Naive thymus-derived CD8-positive, alpha-beta T cell (primary cell): ENCODE measurements at regions not wholly inside any gene's neighbourhood (a gene's known extent, or its start where the extent isn't known, plus 50 kb on each side); places are given as distances from the start of the nearest gene placed in this dataset.

Experiments
- ATAC-seq, 2 donors: fragments of 150-1000 bp; cut with Tn5 transposase in 1 of 2; sonication (Bioruptor Pico), chemical (Tn5 transposase) in 1 of 2; 1 replicate in 1 of 2; 2 replicates in 1 of 2; pipeline ENCODE4 v1.10.0; 2021; ENCODE audit warnings: mild to moderate bottlenecking in 2 of 2, moderate library complexity in 2 of 2
- POLR2A ChIA-PET: fragments of 350-600 bp; sonication (Branson Sonifier 250); formaldehyde crosslinking; loops from one replicate; lab custom pipeline; 2021; ENCODE audit warnings: antibody characterized with exemption; lab: Charles Lee
- DNase-seq, 10 donors: peaks; one replicate each; pipeline versions ENCODE4 v3.0.0 to v3.0.0-alpha.2; 2020 to 2022
- H3K27ac Mint-ChIP-seq, 10 donors: one replicate each; pipeline ENCODE4 v1.8.0; 2020 to 2022; ENCODE audit warnings: mild to moderate bottlenecking in 10 of 10, mixed read lengths in 10 of 10, moderate library complexity in 4 of 10, inconsistent platforms in 1 of 10
- H3K27me3 Mint-ChIP-seq, 5 donors: one replicate each; pipeline ENCODE4 v1.8.0; 2021 to 2022; ENCODE audit warnings: mixed read lengths in 5 of 5
- H3K36me3 Mint-ChIP-seq, 3 donors: one replicate each; pipeline ENCODE4 v1.8.0; 2020 to 2022; ENCODE audit warnings: mixed read lengths in 3 of 3, mild to moderate bottlenecking in 2 of 3, inconsistent platforms in 1 of 3
- H3K4me1 Mint-ChIP-seq, 4 donors: one replicate each; pipeline ENCODE4 v1.8.0; 2021 to 2022; ENCODE audit warnings: mixed read lengths in 4 of 4
- H3K4me3 Mint-ChIP-seq, 10 donors: one replicate each; pipeline ENCODE4 v1.8.0; 2020 to 2022; ENCODE audit warnings: mild to moderate bottlenecking in 10 of 10, mixed read lengths in 10 of 10, moderate library complexity in 6 of 10, inconsistent platforms in 1 of 10
- H3K9me3 Mint-ChIP-seq, 9 donors: one replicate each; pipeline ENCODE4 v1.8.0; 2020 to 2022; ENCODE audit warnings: mixed read lengths in 9 of 9, mild to moderate bottlenecking in 3 of 9, inconsistent platforms in 1 of 9, moderate library complexity in 1 of 9

DNA sequence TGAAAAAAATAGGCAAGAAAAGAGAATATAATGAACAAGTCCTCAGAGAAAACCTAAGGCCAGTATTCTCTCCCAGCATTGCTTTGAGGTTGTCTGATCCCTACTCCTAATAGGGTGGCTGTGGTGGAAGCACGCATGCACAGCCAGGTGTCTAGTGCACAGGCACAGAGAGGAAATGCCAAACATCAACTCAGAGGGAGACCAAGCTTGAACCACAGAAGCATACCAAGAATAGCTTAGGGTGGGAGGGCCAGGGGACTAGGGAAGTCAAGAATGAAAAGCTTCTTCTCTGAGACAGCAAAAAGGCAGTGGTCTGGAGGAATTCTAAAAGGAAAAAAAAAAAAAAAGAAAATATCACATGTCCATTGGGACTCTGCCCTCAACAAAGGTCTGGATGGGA lies 244.1 kb upstream of the API5 start:
- Mint-ChIP-seq H3K27ac (no peak overlapping the region), H3K4me1 (no peaks in the 10 kb centered on the region), H3K36me3 (peaks cover 0 to 12% (median 0%) of the 10 kb centered on the region in 3 donors), H3K4me3 (no peak overlapping the region), H3K27me3 (peaks cover 0 to 16% (median 2%) of the 10 kb centered on the region in 5 donors), H3K9me3 (peaks cover 0 to 37% (median 8%) of the 10 kb centered on the region in 9 donors)
- POLR2A ChIA-PET, result no interaction called here
- DNase-seq (no peak), ATAC-seq (no peak)

DNA sequence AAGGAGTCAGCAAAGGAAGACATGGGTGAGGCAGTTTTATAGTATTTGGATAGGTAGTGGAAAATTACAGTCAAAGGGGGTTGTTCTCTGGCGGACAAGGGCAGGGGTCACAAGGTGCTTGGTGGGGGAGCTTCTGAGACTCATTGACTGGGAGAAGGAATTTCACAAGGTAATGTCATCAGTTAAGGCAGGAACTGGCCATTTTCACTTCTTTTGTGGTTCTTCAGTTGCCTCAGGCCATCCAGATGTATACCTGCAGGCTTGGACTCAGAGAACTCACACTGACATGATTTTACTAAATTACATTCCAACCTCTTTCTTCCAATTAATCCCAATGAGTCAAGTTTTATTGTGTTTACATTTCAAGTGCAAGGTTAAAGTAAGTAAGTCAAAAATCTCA lies 240.5 kb upstream of the API5 start:
- no peaks in the 10 kb centered on the region for H3K4me1 Mint-ChIP-seq
- H3K4me3 Mint-ChIP-seq, result no peak overlapping the region
- H3K27me3 Mint-ChIP-seq, result peaks cover 0 to 9% (median 2%) of the 10 kb centered on the region in 5 donors
- POLR2A ChIA-PET, result no interaction called here
- peaks cover 0 to 36% (median 8%) of the 10 kb centered on the region in 9 donors for H3K9me3 Mint-ChIP-seq
- ATAC-seq (no peak), DNase-seq (no peak)
- peaks cover 0 to 12% (median 0%) of the 10 kb centered on the region in 3 donors for H3K36me3 Mint-ChIP-seq
- H3K27ac Mint-ChIP-seq, result no peak overlapping the region

DNA sequence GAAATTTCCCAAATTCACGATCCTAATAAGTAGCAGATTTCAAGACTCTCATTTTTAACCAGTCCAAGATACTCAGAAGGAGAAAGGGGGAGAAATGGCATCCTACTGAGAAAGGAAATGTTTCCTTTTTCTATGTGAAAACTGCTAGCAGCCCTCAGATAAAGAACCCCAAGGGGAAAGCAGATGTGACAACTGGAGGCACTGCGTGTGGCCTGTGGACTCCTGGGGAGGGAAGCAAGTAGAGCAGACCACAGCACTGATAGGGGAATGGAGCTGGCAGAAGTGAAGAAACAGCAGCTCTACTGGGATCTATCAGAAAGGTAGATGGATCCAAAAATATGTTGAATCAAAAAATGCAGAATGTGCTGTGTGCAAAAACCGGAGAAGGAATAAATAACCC lies 239.7 kb upstream of the API5 start:
- peaks cover 0 to 12% (median 0%) of the 10 kb centered on the region in 3 donors for H3K36me3 Mint-ChIP-seq
- H3K4me1 Mint-ChIP-seq, result no peaks in the 10 kb centered on the region
- peaks cover 0 to 6% (median 2%) of the 10 kb centered on the region in 5 donors for H3K27me3 Mint-ChIP-seq
- H3K27ac Mint-ChIP-seq, result no peak overlapping the region
- DNase-seq (no peak), ATAC-seq (no peak)
- POLR2A ChIA-PET, result no interaction called here
- no peak overlapping the region for H3K4me3 Mint-ChIP-seq
- H3K9me3 Mint-ChIP-seq, result peaks cover 0 to 33% (median 8%) of the 10 kb centered on the region in 9 donors

DNA sequence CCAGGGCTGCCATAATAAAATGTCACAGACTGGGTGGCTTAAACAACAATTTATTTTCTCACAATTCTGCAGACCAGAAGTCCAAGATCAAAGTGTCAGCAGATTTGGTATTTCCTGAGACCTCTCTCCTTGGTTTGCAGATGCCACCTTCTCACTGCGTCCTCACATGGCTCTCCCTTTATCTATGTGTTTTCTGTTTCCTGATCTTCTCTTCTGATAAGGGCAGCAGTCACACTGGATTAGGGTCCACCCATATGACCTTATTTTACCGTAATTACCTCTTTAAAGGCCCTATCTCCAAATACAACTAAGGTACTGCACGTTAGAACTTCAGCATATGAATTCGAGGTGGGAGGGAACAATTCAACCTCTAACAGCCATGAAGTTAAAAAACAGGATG lies 238.9 kb upstream of the API5 start:
- H3K9me3 Mint-ChIP-seq, result peaks cover 0 to 30% (median 8%) of the 10 kb centered on the region in 9 donors
- DNase-seq (no peak), ATAC-seq (no peak)
- H3K36me3 Mint-ChIP-seq, result peaks cover 0 to 12% (median 0%) of the 10 kb centered on the region in 3 donors
- H3K27ac Mint-ChIP-seq, result no peak overlapping the region
- POLR2A ChIA-PET, result no interaction called here
- no peaks in the 10 kb centered on the region for H3K4me1 Mint-ChIP-seq
- H3K27me3 Mint-ChIP-seq, result peaks cover 0 to 3% (median 1%) of the 10 kb centered on the region in 5 donors
- H3K4me3 Mint-ChIP-seq, result no peak overlapping the region

DNA sequence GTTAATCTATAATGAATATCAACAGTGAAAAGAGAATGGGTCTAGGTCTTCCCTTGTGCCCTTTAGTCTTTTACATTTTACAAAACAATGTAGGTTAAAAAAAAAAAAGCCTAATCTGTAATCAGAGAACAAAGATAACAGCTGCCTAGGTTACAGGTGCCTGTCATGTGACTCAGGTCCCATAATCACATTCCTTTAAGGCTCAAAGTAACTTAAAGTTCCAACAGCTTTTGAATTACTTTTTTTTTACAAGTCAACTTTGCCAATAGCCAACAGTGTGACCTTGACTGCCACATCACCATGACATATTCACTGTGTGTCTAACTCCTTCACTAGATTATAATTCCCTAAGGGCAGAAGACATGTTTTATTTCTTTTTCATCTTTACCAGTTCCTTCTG lies 237.0 kb upstream of the API5 start:
- peaks cover 0 to 12% (median 0%) of the 10 kb centered on the region in 3 donors for H3K36me3 Mint-ChIP-seq
- POLR2A ChIA-PET, result no interaction called here
- ATAC-seq (no peak), DNase-seq (no peak)
- H3K9me3 Mint-ChIP-seq, result peaks cover 0 to 26% (median 8%) of the 10 kb centered on the region in 9 donors
- peaks cover 0 to 3% (median 1%) of the 10 kb centered on the region in 5 donors for H3K27me3 Mint-ChIP-seq
- H3K4me1 Mint-ChIP-seq, result no peaks in the 10 kb centered on the region
- no peak overlapping the region for H3K4me3 Mint-ChIP-seq
- H3K27ac Mint-ChIP-seq, result no peak overlapping the region

DNA sequence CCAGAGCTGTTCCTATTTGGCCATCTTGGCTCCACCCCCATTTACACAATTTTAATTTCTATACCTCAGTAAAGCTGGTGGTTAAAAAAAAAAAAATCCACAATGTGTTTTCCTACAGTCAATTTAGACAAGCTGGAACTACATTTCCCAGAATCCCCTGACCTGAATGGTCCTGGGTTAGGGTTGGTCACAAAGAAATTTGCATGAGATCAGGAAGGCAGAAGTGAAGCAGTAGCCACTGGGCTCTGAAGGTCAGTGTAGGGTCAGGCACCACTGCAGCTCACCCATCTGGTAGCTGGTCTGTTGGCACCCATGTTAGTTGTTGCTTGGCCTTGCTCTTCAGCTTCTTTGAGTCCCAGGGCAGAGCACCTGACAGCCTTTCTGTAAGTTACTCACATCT lies 210.7 kb upstream of the API5 start:
- Mint-ChIP-seq H3K9me3 (peaks cover 0 to 10% (median 0%) of the 10 kb centered on the region in 9 donors), H3K27ac (no peak overlapping the region), H3K4me3 (no peak overlapping the region), H3K27me3 (no peaks in the 10 kb centered on the region), H3K4me1 (no peaks in the 10 kb centered on the region), H3K36me3 (no peaks in the 10 kb centered on the region)
- ATAC-seq (no peak), DNase-seq (no peak)
- POLR2A ChIA-PET, result no interaction called here

DNA sequence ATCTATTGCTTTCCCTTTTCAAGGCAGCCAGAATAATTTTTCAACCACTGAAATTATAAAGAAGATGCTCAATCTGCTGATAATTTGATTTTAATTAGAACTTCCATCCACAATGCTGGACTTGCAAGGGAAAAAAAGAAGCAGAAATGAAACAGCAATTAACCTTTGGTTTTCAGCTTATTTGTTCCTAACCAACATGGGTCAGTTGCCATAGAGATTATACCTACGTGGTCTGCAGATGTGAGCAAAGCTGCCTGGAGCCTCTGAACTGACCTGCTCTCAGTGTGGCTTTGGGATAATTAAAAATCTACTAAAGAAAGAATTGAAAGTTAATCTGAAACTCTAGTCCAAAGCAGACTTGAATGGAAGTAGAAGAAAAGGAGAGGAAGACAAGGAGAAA lies 195.7 kb upstream of the API5 start:
- Mint-ChIP-seq H3K4me3 (no peak overlapping the region), H3K9me3 (peaks cover 0 to 24% (median 0%) of the 10 kb centered on the region in 9 donors), H3K36me3 (no peaks in the 10 kb centered on the region), H3K27ac (no peak overlapping the region), H3K4me1 (no peaks in the 10 kb centered on the region), H3K27me3 (peaks cover 0 to 11% (median 2%) of the 10 kb centered on the region in 5 donors)
- no peak for DNase-seq
- no peak for ATAC-seq
- POLR2A ChIA-PET, result no interaction called here

DNA sequence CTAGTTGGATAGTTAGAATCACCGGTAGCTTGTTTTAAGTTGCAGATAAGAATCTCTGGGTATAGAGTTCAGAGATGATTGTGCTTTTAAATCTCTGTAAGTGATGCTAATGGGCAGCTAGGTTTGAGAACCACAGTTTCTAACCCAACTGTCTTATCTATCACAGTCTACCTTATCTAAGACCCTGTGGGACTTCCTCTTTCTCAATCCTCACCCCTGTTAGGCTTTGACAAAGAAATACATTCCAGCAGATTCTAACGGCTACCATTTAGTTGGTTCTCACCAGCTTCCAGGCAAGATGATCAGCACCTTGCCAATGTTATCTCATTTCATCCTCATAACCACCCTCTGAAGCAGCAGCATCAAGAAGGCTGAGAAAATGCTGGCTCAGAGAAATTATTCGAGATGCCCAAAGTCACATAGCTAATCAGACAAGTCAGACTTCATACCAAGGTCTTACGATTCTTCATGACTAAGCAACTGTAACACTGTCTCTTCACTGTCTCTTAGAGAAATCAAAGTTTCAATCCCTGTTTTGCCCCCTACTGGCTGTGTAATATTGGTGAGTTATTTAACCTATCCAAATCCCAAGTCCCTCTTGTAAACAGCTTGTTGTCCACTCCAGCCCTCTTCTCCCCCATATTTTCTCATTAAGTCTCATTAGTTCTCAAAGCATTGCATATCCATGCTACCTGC lies 192.4 kb upstream of the API5 start:
- no peak overlapping the region for H3K27ac Mint-ChIP-seq
- ATAC-seq (no peak), DNase-seq (no peak)
- peaks cover 0 to 8% (median 1%) of the 10 kb centered on the region in 5 donors for H3K27me3 Mint-ChIP-seq
- POLR2A ChIA-PET, result no interaction called here
- H3K36me3 Mint-ChIP-seq, result no peaks in the 10 kb centered on the region
- peaks cover 0 to 24% (median 2%) of the 10 kb centered on the region in 9 donors for H3K9me3 Mint-ChIP-seq
- no peaks in the 10 kb centered on the region for H3K4me1 Mint-ChIP-seq
- H3K4me3 Mint-ChIP-seq, result no peak overlapping the region

DNA sequence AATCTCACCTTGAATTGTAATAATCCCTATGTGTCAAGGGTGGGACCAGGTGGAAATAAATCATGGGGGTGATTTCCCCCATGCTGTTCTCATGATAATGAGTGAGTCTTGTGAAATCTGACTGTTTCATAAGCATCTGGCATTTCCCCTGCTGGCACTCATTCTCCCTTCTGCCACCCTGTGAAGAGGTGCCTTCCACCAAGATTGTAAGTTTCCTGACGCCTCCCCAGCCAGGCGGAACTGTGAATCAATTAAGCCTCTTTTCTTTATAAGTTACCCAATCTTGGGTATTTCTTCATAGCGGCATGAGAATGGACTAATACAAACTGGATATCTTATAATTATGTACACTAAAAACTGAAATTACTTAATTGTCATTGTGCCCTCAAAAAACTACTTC lies 189.2 kb upstream of the API5 start:
- Mint-ChIP-seq H3K27ac (no peak overlapping the region), H3K4me3 (no peak overlapping the region), H3K4me1 (no peaks in the 10 kb centered on the region), H3K36me3 (no peaks in the 10 kb centered on the region), H3K9me3 (peaks cover 0 to 17% (median 0%) of the 10 kb centered on the region in 9 donors), H3K27me3 (peaks cover 0 to 8% (median 0%) of the 10 kb centered on the region in 5 donors)
- ATAC-seq (no peak), DNase-seq (no peak)
- POLR2A ChIA-PET, result no interaction called here

DNA sequence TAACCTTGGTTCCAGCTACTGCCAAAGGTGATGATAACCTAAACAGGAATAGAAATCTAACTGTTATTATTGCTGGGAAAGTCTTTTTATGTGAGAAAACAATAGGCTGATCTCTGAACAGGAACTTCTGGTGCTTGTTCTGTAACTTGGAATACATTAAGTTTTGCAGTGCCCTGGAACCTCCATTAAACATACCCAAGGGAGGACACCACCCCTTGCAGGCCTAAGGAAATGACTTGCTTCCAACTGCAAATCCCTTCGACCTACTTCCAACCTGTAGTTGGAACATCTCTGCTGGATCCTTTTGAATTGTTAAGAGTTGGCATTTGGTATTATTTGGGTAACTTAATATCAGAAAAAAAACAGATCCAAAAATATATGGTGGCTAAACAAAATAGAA lies 188.4 kb upstream of the API5 start:
- no peaks in the 10 kb centered on the region for H3K4me1 Mint-ChIP-seq
- ATAC-seq (no peak), DNase-seq (no peak)
- no peak overlapping the region for H3K27ac Mint-ChIP-seq
- POLR2A ChIA-PET, result interaction anchor here (0.6 kb wide), 1 partner anchor 12 kb away, joined by 3 read pairs; no protein-coding TSS in a partner anchor
- H3K36me3 Mint-ChIP-seq, result no peaks in the 10 kb centered on the region
- no peak overlapping the region for H3K4me3 Mint-ChIP-seq
- peaks cover 0 to 8% (median 0%) of the 10 kb centered on the region in 9 donors for H3K9me3 Mint-ChIP-seq
- peaks cover 0 to 5% (median 0%) of the 10 kb centered on the region in 5 donors for H3K27me3 Mint-ChIP-seq

DNA sequence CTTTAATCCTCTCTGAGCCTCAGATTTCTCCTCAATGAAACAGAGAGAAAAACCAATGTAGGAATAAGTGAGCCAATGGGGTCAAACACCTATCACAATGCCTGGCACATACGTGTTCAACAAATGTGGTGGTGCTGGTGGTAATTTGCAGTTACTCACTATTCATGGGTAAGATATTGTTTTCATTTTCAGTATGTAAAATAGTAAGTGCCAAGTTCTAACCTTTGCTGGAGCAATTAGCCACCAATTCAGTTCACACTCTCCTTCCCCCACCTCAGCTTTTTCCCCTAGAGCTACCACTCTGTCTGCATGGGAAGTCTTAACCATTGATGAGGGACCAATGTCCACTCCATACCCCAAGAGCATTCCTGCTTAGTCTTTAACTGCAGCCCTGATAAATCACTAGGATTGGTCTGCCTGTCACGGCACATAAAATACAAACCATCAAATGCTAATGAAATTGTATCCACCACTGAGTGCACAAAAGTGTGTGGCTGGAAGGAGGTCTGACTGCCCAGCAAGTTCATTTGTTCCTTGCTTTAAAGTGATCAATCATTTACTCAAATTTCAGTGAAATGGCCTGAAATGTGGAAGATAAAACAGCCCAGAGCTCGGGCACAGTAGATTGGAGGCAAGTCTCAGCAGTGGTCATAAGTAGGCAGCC lies 187.4 kb upstream of the API5 start:
- Mint-ChIP-seq H3K4me1 (no peaks in the 10 kb centered on the region), H3K27ac (no peak overlapping the region), H3K4me3 (no peak overlapping the region), H3K9me3 (peaks cover 0 to 4% (median 0%) of the 10 kb centered on the region in 9 donors), H3K36me3 (no peaks in the 10 kb centered on the region), H3K27me3 (peaks cover 0 to 9% (median 0%) of the 10 kb centered on the region in 5 donors)
- ATAC-seq (no peak), DNase-seq (no peak)
- POLR2A ChIA-PET, result no interaction called here

DNA sequence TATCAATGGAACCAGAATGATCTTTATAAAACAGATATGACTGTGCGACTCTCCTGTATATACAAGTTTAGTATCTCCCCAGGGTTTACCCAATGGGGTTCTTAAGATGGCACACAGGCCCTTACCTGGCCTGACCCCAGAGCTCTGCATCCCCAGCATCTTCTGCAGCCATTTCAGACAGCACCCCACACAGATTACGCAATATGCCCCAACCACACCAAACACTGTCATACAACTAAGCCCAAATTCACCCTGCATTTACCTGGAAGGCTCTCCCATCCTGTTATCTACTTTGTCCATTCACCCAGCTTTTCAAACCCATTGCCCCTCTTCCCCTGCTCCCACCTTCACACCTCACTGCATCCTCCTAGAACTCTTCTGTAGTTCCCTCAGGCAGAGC lies 182.5 kb upstream of the API5 start:
- peaks cover 0 to 9% (median 0%) of the 10 kb centered on the region in 9 donors for H3K9me3 Mint-ChIP-seq
- peaks cover 0 to 17% (median 3%) of the 10 kb centered on the region in 5 donors for H3K27me3 Mint-ChIP-seq
- no peak for DNase-seq
- H3K36me3 Mint-ChIP-seq, result no peaks in the 10 kb centered on the region
- POLR2A ChIA-PET, result no interaction called here
- H3K4me1 Mint-ChIP-seq, result no peaks in the 10 kb centered on the region
- no peak overlapping the region for H3K4me3 Mint-ChIP-seq
- ATAC-seq, result no peak
- no peak overlapping the region for H3K27ac Mint-ChIP-seq

DNA sequence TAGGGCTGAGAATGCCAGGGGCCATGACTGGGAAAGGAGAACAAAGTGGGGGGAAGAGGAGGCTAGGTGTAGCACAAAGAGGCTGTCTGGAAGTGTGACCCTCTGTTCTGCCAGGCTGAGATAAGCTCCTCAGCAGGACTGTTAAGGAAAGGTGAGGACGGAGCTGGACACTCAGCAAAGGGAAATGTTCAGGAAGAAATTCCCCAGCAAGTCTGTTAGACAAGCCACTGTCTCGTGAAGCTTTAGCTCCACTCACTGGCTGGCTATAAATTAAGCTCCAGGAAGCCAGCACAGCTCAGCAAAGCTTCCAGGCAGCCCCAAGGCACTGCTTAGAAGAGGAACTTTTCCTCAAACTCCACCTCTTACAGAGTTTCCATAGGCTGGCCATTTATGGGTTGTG lies 181.2 kb upstream of the API5 start:
- H3K4me1 Mint-ChIP-seq, result no peaks in the 10 kb centered on the region
- POLR2A ChIA-PET, result no interaction called here
- H3K27ac Mint-ChIP-seq, result no peak overlapping the region
- ATAC-seq, result no peak
- peaks cover 0 to 9% (median 0%) of the 10 kb centered on the region in 9 donors for H3K9me3 Mint-ChIP-seq
- DNase-seq, result no peak
- H3K4me3 Mint-ChIP-seq, result no peak overlapping the region
- H3K36me3 Mint-ChIP-seq, result no peaks in the 10 kb centered on the region
- H3K27me3 Mint-ChIP-seq, result peaks cover 0 to 17% (median 3%) of the 10 kb centered on the region in 5 donors
